GM12878 (cell line): ENCODE measurements at regions not wholly inside any gene's neighbourhood (a gene's known extent, or its start where the extent isn't known, plus 50 kb on each side); places are given as distances from the start of the nearest gene placed in this dataset.

Experiments used
- ATAC-seq: fragments of 200-7000 bp; cut with Tn5 transposase; 3 replicates; pipeline ENCODE4 v1.9.1; 2020; ENCODE audit warnings: mild to moderate bottlenecking, moderate library complexity
- BruUV-seq: library from RNA; stranded (reverse); fragments of 400-500 nt; replicated peaks from 2 replicates; lab custom pipeline; 2021; lab: Mats Ljungman, UMichigan
- CTCF ChIA-PET: fragments of 300-600 bp; sonication (Branson Sonifier 250); formaldehyde crosslinking; extraction: SDS; loops from one replicate; lab custom pipeline; 2021; ENCODE audit warnings: inconsistent platforms; lab: Yijun Ruan, JAX
- POLR2A ChIA-PET: fragments of 350-600 bp; formaldehyde crosslinking; extraction: SDS; loops from one replicate; lab custom pipeline; 2021; ENCODE audit warnings: inconsistent platforms; lab: Charles Lee
- RAD21 ChIA-PET: fragments of 300-600 bp; sonication (Branson Sonifier 250); formaldehyde crosslinking; loops from one replicate; lab custom pipeline; 2023; ENCODE audit warnings: antibody characterized with exemption; ENCODE audit not compliant: unreplicated experiment; lab: Charles Lee
- SMC1A ChIA-PET: fragments of 300-600 bp; sonication (Branson Sonifier 250); formaldehyde crosslinking; loops from one replicate; lab custom pipeline; 2023; ENCODE audit not compliant: unreplicated experiment, uncharacterized antibody; lab: Charles Lee
- DNase-seq: peaks from one replicate; pipeline ENCODE4 v3.0.0-alpha.2; 2011; ENCODE audit warnings: low read depth, low spot score
- FAIRE-seq: peaks from 3 replicates; lab custom pipeline; 2011; peaks lifted over from hg19 to GRCh38; lab: Jason Lieb, UNC
- H2AFZ ChIP-seq: 2 replicates; pipeline ENCODE4 v1.6.0; 2011; ENCODE audit warnings: low read depth, low read length, control low read depth; ENCODE audit not compliant: control insufficient read depth
- H3K27ac ChIP-seq: 2 replicates; pipeline ENCODE4 v1.5.1; 2011; ENCODE audit warnings: control low read depth; ENCODE audit not compliant: control insufficient read depth, insufficient read depth
- H3K27me3 ChIP-seq, 2 experiments: replicated peaks in 1 of 2; 2 replicates each; pipeline versions ENCODE4 v1.6.0 to v1.6.1; 2011; ENCODE audit warnings: low read length in 1 of 2; ENCODE audit not compliant: control insufficient read depth in 2 of 2, insufficient read depth in 2 of 2
- H3K36me3 ChIP-seq, 2 experiments: 2 replicates each; pipeline ENCODE4 v1.5.1; 2011; ENCODE audit warnings: low read length in 1 of 2; ENCODE audit not compliant: control insufficient read depth in 2 of 2, insufficient read depth in 2 of 2
- H3K4me1 ChIP-seq: 2 replicates; pipeline ENCODE4 v1.6.1; 2011; ENCODE audit warnings: mild to moderate bottlenecking, low read length, moderate library complexity, mixed read lengths; ENCODE audit not compliant: control insufficient read depth, insufficient read depth
- H3K4me2 ChIP-seq: 2 replicates; pipeline ENCODE4 v1.6.0; 2011; ENCODE audit warnings: control low read depth; ENCODE audit not compliant: control insufficient read depth, insufficient read depth
- H3K4me3 ChIP-seq: fragments of 200-600 bp; sonication (generic); 2 replicates; pipeline ENCODE4 v1.5.1; 2016
- H3K79me2 ChIP-seq: 2 replicates; pipeline ENCODE4 v1.6.0; 2011; ENCODE audit warnings: low read length; ENCODE audit not compliant: control insufficient read depth, insufficient read depth
- H3K9ac ChIP-seq: 2 replicates; pipeline ENCODE4 v1.8.0; 2011; ENCODE audit warnings: low read length, control low read depth, mixed read lengths; ENCODE audit not compliant: control insufficient read depth, insufficient read depth
- H3K9me3 ChIP-seq: replicated peaks from 3 replicates; pipeline ENCODE4 v1.5.1; 2011; ENCODE audit warnings: mild to moderate bottlenecking, low read length; ENCODE audit not compliant: control insufficient read depth, insufficient read depth
- H4K20me1 ChIP-seq: 2 replicates; pipeline ENCODE4 v1.6.0; 2011; ENCODE audit not compliant: control insufficient read depth, insufficient read depth
- BMI1 ChIP-seq: fragments of 450-650 bp; IDR thresholded peaks from 2 replicates; pipeline ENCODE4 v1.6.1; 2016; ENCODE audit warnings: mild to moderate bottlenecking, moderate library complexity, borderline replicate concordance
- FOXM1 ChIP-seq: IDR thresholded peaks from 2 replicates; pipeline ENCODE4 v1.6.1; 2012; ENCODE audit warnings: low read depth, mild to moderate bottlenecking, inconsistent platforms, low read length, moderate library complexity
- HDAC6 ChIP-seq: fragments of 200-600 bp; sonication (generic); IDR thresholded peaks from one replicate; pipeline ENCODE4 v1.8.0; 2017; ENCODE audit warnings: antibody characterized with exemption; ENCODE audit not compliant: unreplicated experiment
- LARP7 ChIP-seq: fragments of 450-650 bp; IDR thresholded peaks from 2 replicates; pipeline ENCODE4 v1.6.1; 2017; ENCODE audit warnings: mild to moderate bottlenecking
- POLR2AphosphoS2 ChIP-seq: IDR thresholded peaks from 2 replicates; pipeline ENCODE4 v1.6.1; 2011; ENCODE audit warnings: low read depth, mild to moderate bottlenecking, low read length, improper control_type of control experiment, moderate library complexity
- POU2F2 ChIP-seq: IDR thresholded peaks from 3 replicates; pipeline ENCODE4 v1.6.1; 2011; ENCODE audit warnings: low read depth, mild to moderate bottlenecking, low read length, borderline replicate concordance
- RAD51 ChIP-seq: fragments of 450-650 bp; IDR thresholded peaks from 2 replicates; pipeline ENCODE4 v1.6.1; 2016; ENCODE audit warnings: moderate library complexity, mild to moderate bottlenecking, inconsistent platforms
- SREBF2 ChIP-seq: IDR thresholded peaks from 2 replicates; pipeline ENCODE4 v1.6.1; 2012; ENCODE audit warnings: mild to moderate bottlenecking, low read length
- SUZ12 ChIP-seq: fragments of 200-600 bp; sonication (generic); IDR thresholded peaks from one replicate; pipeline ENCODE4 v1.6.1; 2018; ENCODE audit warnings: antibody characterized with exemption, mild to moderate bottlenecking; ENCODE audit not compliant: unreplicated experiment
- WRNIP1 ChIP-seq: IDR thresholded peaks from 2 replicates; pipeline ENCODE4 v1.6.1; 2011; ENCODE audit warnings: low read depth, low read length, improper control_type of control experiment, borderline replicate concordance
- WGBS: methylation state at CpG from one replicate; pipeline ENCODE4 v1.1.6; 2016; ENCODE audit warnings: low lambda C conversion rate; ENCODE audit not compliant: insufficient replicate concordance, insufficient coverage; ENCODE audit errors: missing lambda C conversion rate; 5-methylcytosine and 5-hydroxymethylcytosine counted together
- in situ Hi-C: fragments of 300-500 bp; cut with MboI; formaldehyde crosslinking; loops from 9 replicates; pipeline ENCODE4 v1.14.3; 2018; ENCODE audit warnings: mixed read lengths
- intact Hi-C: fragments of 100-400 bp; cut with micrococcal nuclease; formaldehyde crosslinking; loops from one replicate; pipeline ENCODE4 v1.14.2; 2022; ENCODE audit not compliant: unreplicated experiment
- TF ChIP-seq, protein P1 (sequence below): IDR thresholded peaks from 2 replicates; pipeline ENCODE4 v1.6.1; 2012; ENCODE audit warnings: improper control_type of control experiment, low read depth, low read length; ENCODE audit not compliant: insufficient replicate concordance
- TF ChIP-seq, protein P2 (sequence below): IDR thresholded peaks from 2 replicates; pipeline ENCODE4 v1.6.1; 2012; ENCODE audit warnings: low read length, inconsistent platforms

DNA sequence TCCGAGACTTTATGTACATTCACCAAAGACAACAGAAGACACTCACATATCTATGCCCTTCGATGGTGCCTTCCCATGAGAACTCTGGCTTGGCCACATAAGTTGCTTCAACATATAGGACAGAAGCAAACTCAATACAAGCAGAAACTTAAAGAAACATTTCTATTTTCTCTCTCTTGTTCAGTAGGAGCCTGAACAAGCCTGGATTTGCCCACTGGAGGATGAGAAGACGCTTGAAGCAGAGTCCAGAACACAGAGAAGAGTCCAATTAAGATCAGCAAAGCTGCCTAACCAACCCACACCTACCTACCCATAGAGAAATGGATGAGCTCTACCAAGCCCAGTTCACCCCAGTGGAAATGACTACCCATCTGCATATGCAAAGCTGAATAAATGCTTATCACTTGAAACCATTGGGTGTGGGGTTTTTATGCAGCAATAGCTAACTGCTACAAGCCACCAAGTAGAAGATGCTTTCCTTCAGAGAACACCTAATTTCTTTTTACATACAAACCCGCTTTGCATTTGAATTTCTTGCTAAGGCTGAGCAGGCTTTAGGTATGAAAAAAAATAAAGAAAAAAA lies 337.9 kb upstream of the DYNLRB2 start:
- no peak overlapping the region for H3K27ac ChIP-seq
- BruUV-seq: no TSS peak
- ATAC-seq (no peak), DNase-seq (no peak), FAIRE-seq (no peak)
- H3K36me3 ChIP-seq: no peaks in the 10 kb centered on the region
- no peak overlapping the region for H3K9ac ChIP-seq
- no peak overlapping the region for H2AFZ ChIP-seq
- 0 out of 4 replicates have a peak, but pooled peaks cover 0 to 4% of the 10 kb centered on the region in 2 experiments for H3K27me3 ChIP-seq
- in situ Hi-C loops: no loop called here
- SMC1A ChIA-PET: no interaction called here
- 17% methylated on average over 4 of the region's 4 CpGs for WGBS
- no peak for TF ChIP-seq FOXM1
- no peak for TF ChIP-seq POU2F2
- TF ChIP-seq, protein P1, sequence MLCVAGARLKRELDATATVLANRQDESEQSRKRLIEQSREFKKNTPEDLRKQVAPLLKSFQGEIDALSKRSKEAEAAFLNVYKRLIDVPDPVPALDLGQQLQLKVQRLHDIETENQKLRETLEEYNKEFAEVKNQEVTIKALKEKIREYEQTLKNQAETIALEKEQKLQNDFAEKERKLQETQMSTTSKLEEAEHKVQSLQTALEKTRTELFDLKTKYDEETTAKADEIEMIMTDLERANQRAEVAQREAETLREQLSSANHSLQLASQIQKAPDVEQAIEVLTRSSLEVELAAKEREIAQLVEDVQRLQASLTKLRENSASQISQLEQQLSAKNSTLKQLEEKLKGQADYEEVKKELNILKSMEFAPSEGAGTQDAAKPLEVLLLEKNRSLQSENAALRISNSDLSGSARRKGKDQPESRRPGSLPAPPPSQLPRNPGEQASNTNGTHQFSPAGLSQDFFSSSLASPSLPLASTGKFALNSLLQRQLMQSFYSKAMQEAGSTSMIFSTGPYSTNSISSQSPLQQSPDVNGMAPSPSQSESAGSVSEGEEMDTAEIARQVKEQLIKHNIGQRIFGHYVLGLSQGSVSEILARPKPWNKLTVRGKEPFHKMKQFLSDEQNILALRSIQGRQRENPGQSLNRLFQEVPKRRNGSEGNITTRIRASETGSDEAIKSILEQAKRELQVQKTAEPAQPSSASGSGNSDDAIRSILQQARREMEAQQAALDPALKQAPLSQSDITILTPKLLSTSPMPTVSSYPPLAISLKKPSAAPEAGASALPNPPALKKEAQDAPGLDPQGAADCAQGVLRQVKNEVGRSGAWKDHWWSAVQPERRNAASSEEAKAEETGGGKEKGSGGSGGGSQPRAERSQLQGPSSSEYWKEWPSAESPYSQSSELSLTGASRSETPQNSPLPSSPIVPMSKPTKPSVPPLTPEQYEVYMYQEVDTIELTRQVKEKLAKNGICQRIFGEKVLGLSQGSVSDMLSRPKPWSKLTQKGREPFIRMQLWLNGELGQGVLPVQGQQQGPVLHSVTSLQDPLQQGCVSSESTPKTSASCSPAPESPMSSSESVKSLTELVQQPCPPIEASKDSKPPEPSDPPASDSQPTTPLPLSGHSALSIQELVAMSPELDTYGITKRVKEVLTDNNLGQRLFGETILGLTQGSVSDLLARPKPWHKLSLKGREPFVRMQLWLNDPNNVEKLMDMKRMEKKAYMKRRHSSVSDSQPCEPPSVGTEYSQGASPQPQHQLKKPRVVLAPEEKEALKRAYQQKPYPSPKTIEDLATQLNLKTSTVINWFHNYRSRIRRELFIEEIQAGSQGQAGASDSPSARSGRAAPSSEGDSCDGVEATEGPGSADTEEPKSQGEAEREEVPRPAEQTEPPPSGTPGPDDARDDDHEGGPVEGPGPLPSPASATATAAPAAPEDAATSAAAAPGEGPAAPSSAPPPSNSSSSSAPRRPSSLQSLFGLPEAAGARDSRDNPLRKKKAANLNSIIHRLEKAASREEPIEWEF: no peak
- no peak for TF ChIP-seq POLR2AphosphoS2
- TF ChIP-seq LARP7: no peak
- no peak for TF ChIP-seq RAD51
- TF ChIP-seq BMI1: no peak
- no peak for TF ChIP-seq SUZ12
- TF ChIP-seq, protein P2, sequence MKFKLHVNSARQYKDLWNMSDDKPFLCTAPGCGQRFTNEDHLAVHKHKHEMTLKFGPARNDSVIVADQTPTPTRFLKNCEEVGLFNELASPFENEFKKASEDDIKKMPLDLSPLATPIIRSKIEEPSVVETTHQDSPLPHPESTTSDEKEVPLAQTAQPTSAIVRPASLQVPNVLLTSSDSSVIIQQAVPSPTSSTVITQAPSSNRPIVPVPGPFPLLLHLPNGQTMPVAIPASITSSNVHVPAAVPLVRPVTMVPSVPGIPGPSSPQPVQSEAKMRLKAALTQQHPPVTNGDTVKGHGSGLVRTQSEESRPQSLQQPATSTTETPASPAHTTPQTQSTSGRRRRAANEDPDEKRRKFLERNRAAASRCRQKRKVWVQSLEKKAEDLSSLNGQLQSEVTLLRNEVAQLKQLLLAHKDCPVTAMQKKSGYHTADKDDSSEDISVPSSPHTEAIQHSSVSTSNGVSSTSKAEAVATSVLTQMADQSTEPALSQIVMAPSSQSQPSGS: no peak
- TF ChIP-seq HDAC6: no peak
- no peak for TF ChIP-seq SREBF2
- TF ChIP-seq WRNIP1: no peak
- TF ChIP-seq, all 136 proteins: peak for 0
- Histone ChIP-seq H3K79me2 (no peaks in the 10 kb centered on the region), H3K9me3 (no peaks in the 10 kb centered on the region), H4K20me1 (no peaks in the 10 kb centered on the region), H3K4me1 (no peaks in the 10 kb centered on the region), H3K4me2 (no peak overlapping the region), H3K4me3 (no peak overlapping the region)
- intact Hi-C loops: no loop called here
- ChIA-PET RAD21 (no interaction called here), CTCF (no interaction called here), POLR2A (no interaction called here)
